Common myeloid progenitor, CD34-positive (primary cell): ENCODE measurements at regions not wholly inside any gene's neighbourhood (a gene's known extent, or its start where the extent isn't known, plus 50 kb on each side); places are given as distances from the start of the nearest gene placed in this dataset.

ENCODE experiments used
- CTCF ChIA-PET: fragments of 350-600 bp; sonication (Branson Sonifier 250); formaldehyde crosslinking; loops from one replicate; lab custom pipeline; 2021; ENCODE audit warnings: antibody characterized with exemption; lab: Charles Lee
- POLR2A ChIA-PET: fragments of 350-600 bp; sonication (Branson Sonifier 250); formaldehyde crosslinking; loops from one replicate; lab custom pipeline; 2021; ENCODE audit warnings: antibody characterized with exemption; lab: Charles Lee
- DNase-seq, 3 donors: peaks; one replicate each; pipeline versions ENCODE4 v3.0.0 to v3.0.0-alpha.2; 2013
- H3K27ac ChIP-seq, 2 experiments: 1 replicate in 1 of 2; 2 replicates in 1 of 2; pipeline ENCODE4 v1.7.0; 2013; ENCODE audit warnings: inconsistent platforms in 2 of 2, low read length in 2 of 2, mild to moderate bottlenecking in 2 of 2, low read depth in 1 of 2, moderate library complexity in 1 of 2; ENCODE audit not compliant: severe bottlenecking in 2 of 2, insufficient read depth in 1 of 2, poor library complexity in 1 of 2
- H3K27me3 ChIP-seq, 5 experiments: replicated peaks in 2 of 5; 1 replicate in 3 of 5; 2 replicates in 2 of 5; pipeline versions ENCODE4 v1.6.1 to v1.7.0; 2013; ENCODE audit warnings: low read length in 4 of 5, mild to moderate bottlenecking in 2 of 5, moderate library complexity in 2 of 5, inconsistent platforms in 1 of 5; ENCODE audit not compliant: insufficient read depth in 5 of 5, control insufficient read depth in 4 of 5
- H3K36me3 ChIP-seq, 4 experiments: 1 replicate in 2 of 4; 2 replicates in 2 of 4; pipeline versions ENCODE4 v1.6.1 to v1.7.0; 2013; ENCODE audit warnings: low read length in 3 of 4, control low read depth in 1 of 4, mild to moderate bottlenecking in 1 of 4; ENCODE audit not compliant: control insufficient read depth in 4 of 4, insufficient read depth in 4 of 4
- H3K4me1 ChIP-seq, 4 experiments: 1 replicate in 3 of 4; 2 replicates in 1 of 4; pipeline versions ENCODE4 v1.6.1 to v1.7.1; 2013; ENCODE audit warnings: low read length in 3 of 4, mild to moderate bottlenecking in 3 of 4, control low read depth in 1 of 4, inconsistent platforms in 1 of 4, moderate library complexity in 1 of 4; ENCODE audit not compliant: control insufficient read depth in 4 of 4, insufficient read depth in 4 of 4; ENCODE audit errors: control extremely low read depth in 1 of 4
- H3K4me3 ChIP-seq, 7 experiments: 1 replicate in 4 of 7; 2 replicates in 3 of 7; pipeline versions ENCODE4 v1.5.1 to v1.7.0; 2013; ENCODE audit warnings: mild to moderate bottlenecking in 7 of 7, low read length in 6 of 7, moderate library complexity in 6 of 7, inconsistent platforms in 2 of 7, low read depth in 2 of 7, control low read depth in 1 of 7; ENCODE audit not compliant: insufficient read depth in 4 of 7, control insufficient read depth in 1 of 7; ENCODE audit errors: extremely low read depth in 1 of 7
- H3K9me3 ChIP-seq, 5 experiments: 1 replicate in 4 of 5; 2 replicates in 1 of 5; pipeline versions ENCODE4 v1.6.1 to v1.7.1; 2013; ENCODE audit warnings: low read length in 4 of 5, mild to moderate bottlenecking in 2 of 5, inconsistent platforms in 1 of 5, low read depth in 1 of 5, moderate library complexity in 1 of 5; ENCODE audit not compliant: control insufficient read depth in 4 of 5, insufficient read depth in 2 of 5; ENCODE audit errors: control extremely low read depth in 1 of 5
- WGBS: methylation state at CpG from one replicate; pipeline ENCODE4 v1.1.5; 2013; ENCODE audit not compliant: insufficient coverage; 5-methylcytosine and 5-hydroxymethylcytosine counted together

DNA sequence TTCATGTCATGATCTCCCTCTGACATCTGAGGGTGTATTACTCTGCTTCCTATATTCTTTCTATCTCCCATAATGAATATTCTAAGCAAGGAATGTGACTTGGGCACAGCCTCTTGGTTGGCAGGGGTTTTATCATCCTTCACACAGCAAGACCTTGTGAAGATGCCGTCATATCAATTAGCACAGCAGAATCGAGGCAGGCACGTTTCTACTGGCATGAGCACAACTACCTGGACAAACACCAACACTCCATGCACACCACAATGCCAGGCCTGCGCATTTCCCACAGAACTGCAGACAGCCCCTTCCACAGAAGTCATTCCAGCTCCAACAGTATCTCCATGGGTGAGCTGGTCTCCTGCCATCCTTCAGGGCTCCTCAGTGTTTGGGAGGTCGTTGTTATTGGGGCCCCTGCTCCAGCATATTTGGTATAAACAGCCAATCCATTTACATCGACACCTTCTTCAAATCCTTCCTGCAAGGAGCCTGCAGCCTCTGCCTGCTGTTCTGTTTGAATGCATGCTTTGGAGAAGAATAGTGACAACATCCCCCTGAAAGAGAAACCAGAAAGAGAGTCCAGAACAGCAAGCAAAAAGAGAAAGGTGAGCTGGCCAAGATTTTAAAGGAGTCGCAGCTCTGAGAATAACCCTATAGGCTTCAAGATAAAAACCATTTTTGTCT lies 275.5 kb downstream of the SHOX2 start:
- peaks cover 0 to 1% (median 0%) of the 10 kb centered on the region in 5 experiments for H3K27me3 ChIP-seq
- no peaks in the 10 kb centered on the region for H3K4me1 ChIP-seq
- WGBS = 90% methylated on average over 3 of the region's 7 CpGs
- H3K4me3 ChIP-seq = no peak overlapping the region
- H3K9me3 ChIP-seq = peaks cover 0 to 8% (median 0%) of the 10 kb centered on the region in 5 experiments
- H3K27ac ChIP-seq = no peak overlapping the region
- ChIA-PET POLR2A (no interaction called here), CTCF (no interaction called here)
- H3K36me3 ChIP-seq = no peaks in the 10 kb centered on the region
- no peak for DNase-seq

DNA sequence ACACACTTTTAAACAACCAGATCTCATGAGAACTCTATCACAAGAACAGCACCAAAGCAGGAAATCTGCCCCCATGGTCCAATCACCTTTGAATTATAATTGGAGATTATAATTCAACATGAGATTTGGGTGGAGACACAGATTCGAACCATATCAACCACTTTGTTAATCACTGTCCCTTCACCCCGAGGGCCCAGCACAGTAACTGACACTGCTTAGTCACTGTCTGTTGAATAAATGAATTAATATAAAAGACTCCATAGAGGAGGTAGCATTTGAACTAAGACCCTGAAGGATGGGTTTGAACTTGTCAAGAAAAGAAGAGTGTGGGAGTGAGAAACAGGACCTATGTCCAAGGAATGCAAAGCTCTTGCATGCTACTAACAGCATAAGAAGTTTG lies 276.4 kb downstream of the SHOX2 start:
- H3K27me3 ChIP-seq = peaks cover 0 to 1% (median 0%) of the 10 kb centered on the region in 5 experiments
- peaks cover 0 to 8% (median 0%) of the 10 kb centered on the region in 5 experiments for H3K9me3 ChIP-seq
- no peak overlapping the region for H3K4me3 ChIP-seq
- CTCF ChIA-PET = no interaction called here
- no peak for DNase-seq
- H3K36me3 ChIP-seq = no peaks in the 10 kb centered on the region
- POLR2A ChIA-PET = no interaction called here
- no CpG with 5 or more reads among the region's 2 CpGs for WGBS
- no peaks in the 10 kb centered on the region for H3K4me1 ChIP-seq
- no peak overlapping the region for H3K27ac ChIP-seq

DNA sequence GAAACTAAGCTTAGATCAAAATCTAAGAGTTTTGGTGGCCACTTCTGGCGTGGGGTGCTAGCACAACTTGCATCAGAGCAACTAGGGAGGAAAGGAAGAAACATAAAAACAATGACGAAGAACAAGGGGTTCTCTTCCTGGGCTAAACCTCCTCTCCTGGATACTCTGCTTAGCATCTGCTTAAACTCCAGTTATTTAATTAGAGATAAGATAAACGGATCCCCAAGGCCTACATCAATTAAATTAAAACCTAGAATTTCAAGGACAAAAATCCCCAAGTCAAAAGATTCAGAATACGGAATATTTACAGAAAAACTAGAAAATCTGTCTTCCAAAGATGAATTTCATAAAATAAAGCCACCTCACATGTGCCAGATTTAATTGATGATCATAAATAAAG lies 281.9 kb downstream of the SHOX2 start:
- ChIA-PET POLR2A (no interaction called here), CTCF (no interaction called here)
- DNase-seq = no peak
- no peak overlapping the region for H3K4me3 ChIP-seq
- H3K9me3 ChIP-seq = peaks cover 0 to 7% (median 0%) of the 10 kb centered on the region in 5 experiments
- H3K36me3 ChIP-seq = no peaks in the 10 kb centered on the region
- no peaks in the 10 kb centered on the region for H3K4me1 ChIP-seq
- no peak overlapping the region for H3K27ac ChIP-seq
- peaks cover 0 to 2% (median 0%) of the 10 kb centered on the region in 5 experiments for H3K27me3 ChIP-seq
- no CpG with 5 or more reads among the region's 4 CpGs for WGBS

DNA sequence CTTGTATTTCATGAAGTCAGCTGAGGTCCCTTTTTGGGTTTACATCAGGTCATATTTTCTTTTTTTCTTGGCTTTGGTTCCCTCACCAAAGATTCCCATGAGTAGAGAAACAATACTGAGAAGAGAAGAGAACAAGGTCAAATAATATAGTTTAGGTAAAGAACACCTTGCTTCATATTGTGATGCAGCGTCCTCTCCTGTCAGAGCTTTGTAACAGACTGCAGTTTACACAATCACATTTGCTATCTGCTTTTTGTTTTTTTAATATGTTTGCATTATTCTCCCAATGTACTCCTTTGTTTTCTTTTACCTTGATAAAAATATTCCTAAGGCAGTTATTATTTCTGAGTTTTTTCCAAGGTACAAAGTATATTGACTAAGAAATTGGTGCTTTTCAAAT lies 283.2 kb downstream of the SHOX2 start:
- POLR2A ChIA-PET = no interaction called here
- no peak for DNase-seq
- Histone ChIP-seq H3K9me3 (no peaks in the 10 kb centered on the region), H3K36me3 (no peaks in the 10 kb centered on the region), H3K27me3 (peaks cover 0 to 2% (median 0%) of the 10 kb centered on the region in 5 experiments), H3K4me3 (no peak overlapping the region), H3K4me1 (no peaks in the 10 kb centered on the region), H3K27ac (no peak overlapping the region)
- no CpG with 5 or more reads among the region's 1 CpG for WGBS
- CTCF ChIA-PET = no interaction called here

DNA sequence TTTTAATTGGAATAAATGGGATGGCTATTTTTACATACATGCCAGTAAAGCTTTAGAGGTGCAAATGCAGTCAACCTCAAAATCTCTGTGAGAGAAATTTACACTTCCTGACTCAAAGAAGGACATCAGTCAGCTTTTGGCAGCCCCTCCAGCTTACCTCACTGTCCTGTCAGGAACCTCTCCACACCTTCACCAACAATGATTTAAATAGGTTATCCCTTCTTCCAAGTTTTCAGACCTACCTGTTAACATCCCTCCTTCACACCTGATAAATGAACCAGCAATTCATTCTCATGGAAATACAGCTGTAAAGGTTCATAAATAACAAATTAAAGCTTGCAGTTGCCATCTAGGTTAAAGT lies 286.1 kb downstream of the SHOX2 start:
- CTCF ChIA-PET = no interaction called here

DNA sequence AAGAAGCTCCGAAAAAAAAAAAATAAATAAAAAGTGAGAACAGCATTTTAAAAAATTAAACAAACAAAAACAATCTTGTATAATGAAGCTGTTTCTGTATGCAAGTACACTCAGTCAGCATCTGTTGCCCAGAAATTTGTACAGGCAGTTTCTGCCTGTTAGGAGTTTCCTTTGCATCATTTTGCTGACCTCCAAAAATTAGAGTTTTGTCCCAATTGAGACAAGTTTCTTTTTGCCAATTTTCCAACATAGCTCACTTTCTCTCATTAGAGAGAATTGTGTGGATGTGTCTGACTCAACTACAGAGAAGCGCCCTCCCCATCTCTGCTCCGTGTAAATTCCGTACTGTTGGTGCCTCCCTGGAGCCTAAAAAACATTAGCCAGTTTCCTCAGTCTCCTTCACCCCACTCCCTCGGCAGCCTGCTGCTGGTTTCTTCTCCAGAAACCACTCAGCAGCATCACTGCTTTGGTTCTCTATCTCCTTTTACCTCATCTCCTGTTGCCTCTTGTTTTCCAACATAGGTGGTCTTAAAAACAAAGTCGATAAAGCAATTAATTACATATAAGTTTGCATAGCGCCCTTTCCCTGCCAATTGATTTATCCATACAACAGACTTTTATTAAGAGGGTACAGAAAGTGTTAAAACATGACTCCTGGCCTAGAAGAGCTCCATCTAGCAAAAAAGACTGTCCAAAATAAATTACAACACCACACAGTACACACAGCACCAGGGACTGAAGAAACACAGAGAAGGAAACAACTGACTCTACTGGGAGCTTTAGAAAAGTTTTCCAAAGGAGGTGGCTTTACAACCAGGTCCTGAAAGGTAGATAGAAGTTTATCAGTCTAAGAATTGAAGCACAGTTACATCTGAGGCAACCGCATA lies 286.7 kb downstream of the SHOX2 start:
- no peak overlapping the region for H3K4me3 ChIP-seq
- H3K27ac ChIP-seq = no peak overlapping the region
- no peaks in the 10 kb centered on the region for H3K9me3 ChIP-seq
- CTCF ChIA-PET = no interaction called here
- H3K4me1 ChIP-seq = no peaks in the 10 kb centered on the region
- H3K36me3 ChIP-seq = no peaks in the 10 kb centered on the region
- DNase-seq = no peak
- 35% methylated on average over 4 of the region's 8 CpGs for WGBS
- POLR2A ChIA-PET = no interaction called here
- peaks cover 0 to 2% (median 0%) of the 10 kb centered on the region in 5 experiments for H3K27me3 ChIP-seq

More for the DNA sequence above, 286.1 kb downstream of the SHOX2 start:
- Histone ChIP-seq H3K4me1 (no peaks in the 10 kb centered on the region), H3K9me3 (no peaks in the 10 kb centered on the region), H3K27ac (no peak overlapping the region), H3K27me3 (peaks cover 0 to 2% (median 0%) of the 10 kb centered on the region in 5 experiments), H3K4me3 (no peak overlapping the region), H3K36me3 (no peaks in the 10 kb centered on the region)
- DNase-seq = no peak
- POLR2A ChIA-PET = no interaction called here

DNA sequence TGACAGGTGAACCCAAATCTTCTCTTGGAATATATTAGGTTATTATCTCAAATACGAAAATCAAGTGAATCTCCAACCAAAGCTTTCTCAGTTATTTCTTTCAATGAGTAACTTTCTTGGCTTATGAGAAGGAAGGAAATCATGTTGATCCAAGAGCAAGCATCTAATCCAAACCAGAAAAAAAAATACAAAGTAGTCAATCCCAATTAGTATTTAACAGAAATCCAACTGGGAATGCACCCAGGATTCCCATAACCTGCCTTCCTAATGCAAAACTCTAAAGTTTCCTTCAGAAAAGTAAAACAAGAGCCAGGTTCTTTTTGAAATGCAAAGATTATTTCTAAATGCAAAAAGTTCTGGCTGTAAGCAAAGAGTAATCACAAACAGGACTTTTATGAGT lies 289.3 kb downstream of the SHOX2 start:
- POLR2A ChIA-PET = no interaction called here
- Histone ChIP-seq H3K36me3 (no peaks in the 10 kb centered on the region), H3K9me3 (no peaks in the 10 kb centered on the region), H3K27me3 (peaks cover 0 to 2% (median 0%) of the 10 kb centered on the region in 5 experiments), H3K27ac (no peak overlapping the region), H3K4me1 (no peaks in the 10 kb centered on the region), H3K4me3 (no peak overlapping the region)
- CTCF ChIA-PET = no interaction called here
- no peak for DNase-seq
- WGBS = no CpG with 5 or more reads among the region's 1 CpG
